ENCODE measurements at regions not wholly inside any gene's neighbourhood (a gene's known extent, or its start where the extent isn't known, plus 50 kb on each side); places are given as distances from the start of the nearest gene placed in this dataset.

GRCh38 chr13:60973529-60973928 lies 442.1 kb downstream of the PCDH20 start:
- H3K36me3 ChIP-seq (ENCODE audit: low read depth, missing control alignments), result no peaks in the 10 kb centered on the region
- no peak overlapping the region for H3K4me3 ChIP-seq
- TF ChIP-seq POLR2A (IDR thresholded peaks at IDR 0.05), result no peak
- no peak for TF ChIP-seq CTCF (IDR thresholded peaks at IDR 0.05)
- H3K27me3 ChIP-seq, result no peaks in the 10 kb centered on the region
- H3K27ac ChIP-seq, result no peak overlapping the region
- no peaks in the 10 kb centered on the region for H3K9me3 ChIP-seq
- WGBS, 2 donors, result 56 to 68% methylated on average over 6 of the region's 6 CpGs
- no peaks in the 10 kb centered on the region for H3K4me1 ChIP-seq
- DNase-seq, result no peak
- intact Hi-C loops (cut with DNase I; ENCODE audit: low total_unique reads), result no loop called here

GRCh38 chr13:60970736-60971135 lies 444.9 kb downstream of the PCDH20 start:
- Histone ChIP-seq H3K4me3 (no peak overlapping the region), H3K9me3 (no peaks in the 10 kb centered on the region), H3K27me3 (no peaks in the 10 kb centered on the region), H3K36me3 (ENCODE audit: low read depth, missing control alignments) (no peaks in the 10 kb centered on the region), H3K27ac (no peak overlapping the region), H3K4me1 (no peaks in the 10 kb centered on the region)
- WGBS, 2 donors, result 85 to 94% methylated on average over 2 to 4 of the region's 4 CpGs
- DNase-seq, result no peak
- intact Hi-C loops (cut with DNase I; ENCODE audit: low total_unique reads), result no loop called here
- TF ChIP-seq POLR2A (IDR thresholded peaks at IDR 0.05) (no peak), CTCF (IDR thresholded peaks at IDR 0.05) (no peak)

- no peaks in the 10 kb centered on the region for H3K36me3 ChIP-seq (ENCODE audit: low read depth, missing control alignments)
- H3K9me3 ChIP-seq, result no peaks in the 10 kb centered on the region
- TF ChIP-seq POLR2A (IDR thresholded peaks at IDR 0.05) (no peak), CTCF (IDR thresholded peaks at IDR 0.05) (no peak)
- no peaks in the 10 kb centered on the region for H3K4me1 ChIP-seq
- H3K27ac ChIP-seq, result no peak overlapping the region
- intact Hi-C loops (cut with DNase I; ENCODE audit: low total_unique reads), result no loop called here
- H3K4me3 ChIP-seq, result no peak overlapping the region
- WGBS, 2 donors, result 48 to 55% methylated on average over 2 of the region's 2 CpGs
- no peak for DNase-seq
- no peaks in the 10 kb centered on the region for H3K27me3 ChIP-seq
Measured at GRCh38 chr13:60969656-60970055, 446.0 kb downstream of the PCDH20 start.

- intact Hi-C loops (cut with DNase I; ENCODE audit: low total_unique reads), result no loop called here
- H3K36me3 ChIP-seq (ENCODE audit: low read depth, missing control alignments), result no peaks in the 10 kb centered on the region
- no peak for DNase-seq
- no peak overlapping the region for H3K27ac ChIP-seq
- no peaks in the 10 kb centered on the region for H3K9me3 ChIP-seq
- TF ChIP-seq CTCF (IDR thresholded peaks at IDR 0.05) (no peak), POLR2A (IDR thresholded peaks at IDR 0.05) (no peak)
- no peaks in the 10 kb centered on the region for H3K27me3 ChIP-seq
- WGBS, 2 donors, result 85 to 87% methylated on average over 2 of the region's 2 CpGs
- no peak overlapping the region for H3K4me3 ChIP-seq
- no peaks in the 10 kb centered on the region for H3K4me1 ChIP-seq
Measured at GRCh38 chr13:60959427-60959826, 456.2 kb downstream of the PCDH20 start.

- intact Hi-C loops (cut with DNase I; ENCODE audit: low total_unique reads), result no loop called here
- Histone ChIP-seq H3K4me3 (no peak overlapping the region), H3K4me1 (no peaks in the 10 kb centered on the region), H3K36me3 (ENCODE audit: low read depth, missing control alignments) (no peaks in the 10 kb centered on the region), H3K9me3 (no peaks in the 10 kb centered on the region), H3K27me3 (no peaks in the 10 kb centered on the region), H3K27ac (no peak overlapping the region)
- 56 to 72% methylated on average over 1 of the region's 1 CpG for WGBS, 2 donors
- TF ChIP-seq CTCF (IDR thresholded peaks at IDR 0.05) (no peak), POLR2A (IDR thresholded peaks at IDR 0.05) (no peak)
- DNase-seq, result no peak
Measured at GRCh38 chr13:60957816-60958215, 457.8 kb downstream of the PCDH20 start.
